HCT116 (cell line): ENCODE measurements at regions not wholly inside any gene's neighbourhood (a gene's known extent, or its start where the extent isn't known, plus 50 kb on each side); places are given as distances from the start of the nearest gene placed in this dataset.

Source experiments
- ATAC-seq: fragments of 200-7000 bp; cut with Tn5 transposase; 2 replicates; pipeline ENCODE4 v1.9.1; 2020; ENCODE audit warnings: mild to moderate bottlenecking, moderate library complexity
- BruUV-seq: library from RNA; stranded (reverse); fragments of 400-500 nt; replicated peaks from 2 replicates; lab custom pipeline; 2021; lab: Mats Ljungman, UMichigan
- CTCF ChIA-PET: fragments of 300-600 bp; sonication (Branson Sonifier 250); formaldehyde crosslinking; loops from one replicate; lab custom pipeline; 2021; ENCODE audit warnings: antibody characterized with exemption; lab: Charles Lee
- POLR2A ChIA-PET: fragments of 300-600, 350-600 bp; sonication (Branson Sonifier 250); formaldehyde crosslinking; loops from one replicate; lab custom pipeline; 2021; ENCODE audit warnings: antibody characterized with exemption; lab: Charles Lee
- RAD21 ChIA-PET, 2 experiments: fragments of 300-600 bp; sonication (Branson Sonifier 250); formaldehyde crosslinking; loops; one replicate each; lab custom pipeline; 2023; ENCODE audit warnings: low total read pairs in 2 of 2; ENCODE audit not compliant: uncharacterized antibody in 2 of 2, unreplicated experiment in 2 of 2, low non-redundant PET in 1 of 2; lab: Charles Lee
- DNase-seq: peaks from one replicate; pipeline ENCODE4 v3.0.0-alpha.2; 2010; ENCODE audit warnings: low read depth, low spot score
- H2AFZ ChIP-seq: fragments of 200-600 bp; shearing (Covaris generic), sonication (generic); 2 replicates; pipeline ENCODE4 v1.6.1; 2017; ENCODE audit warnings: low read depth, mixed run types, mixed read lengths, antibody characterized with exemption, low read length; ENCODE audit not compliant: poor library complexity, severe bottlenecking
- H3K27ac ChIP-seq: 2 replicates; pipeline ENCODE4 v1.5.1; 2012; ENCODE audit warnings: low read depth, low read length
- H3K27me3 ChIP-seq: fragments of 200-600 bp; sonication (generic); 2 replicates; pipeline ENCODE4 v1.6.1; 2016; ENCODE audit warnings: mixed run types, low read length, mixed read lengths; ENCODE audit not compliant: insufficient read depth
- H3K36me3 ChIP-seq, 2 experiments: fragments of 200-500 bp in 1 of 2; fragments of 200-600 bp in 1 of 2; sonication (Bioruptor generic) in 1 of 2; sonication (generic) in 1 of 2; 2 replicates each; pipeline versions ENCODE4 v1.5.1 to v1.6.1; 2014 to 2016; ENCODE audit warnings: low read length in 2 of 2, inconsistent platforms in 1 of 2, mixed read lengths in 1 of 2, mixed run types in 1 of 2; ENCODE audit not compliant: insufficient read depth in 2 of 2, control insufficient read depth in 1 of 2
- H3K4me1 ChIP-seq, 2 experiments: fragments of 200-600 bp in 1 of 2; sonication (generic) in 1 of 2; 2 replicates each; pipeline versions ENCODE4 v1.5.1 to v1.6.1; 2012 to 2017; ENCODE audit warnings: low read length in 2 of 2, inconsistent platforms in 1 of 2, mild to moderate bottlenecking in 1 of 2, mixed read lengths in 1 of 2, mixed run types in 1 of 2, moderate library complexity in 1 of 2; ENCODE audit not compliant: insufficient read depth in 2 of 2, control insufficient read depth in 1 of 2
- H3K4me2 ChIP-seq: fragments of 200-600 bp; sonication (generic); 2 replicates; pipeline ENCODE4 v1.6.1; 2017; ENCODE audit warnings: mixed run types, low read length, mixed read lengths
- H3K4me3 ChIP-seq, 2 experiments: fragments of 200-600 bp in 1 of 2; sonication (generic) in 1 of 2; replicated peaks in 1 of 2; 2 replicates each; pipeline ENCODE4 v1.5.1; 2011 to 2016; ENCODE audit warnings: low read length in 2 of 2, control low read depth in 1 of 2, low read depth in 1 of 2, mild to moderate bottlenecking in 1 of 2, mixed read lengths in 1 of 2, mixed run types in 1 of 2
- H3K79me2 ChIP-seq: fragments of 200-600 bp; sonication (generic); 2 replicates; pipeline ENCODE4 v1.6.1; 2017; ENCODE audit warnings: mild to moderate bottlenecking, mixed run types, low read length, moderate library complexity, mixed read lengths; ENCODE audit not compliant: insufficient read depth
- H3K9ac ChIP-seq: fragments of 200-600 bp; sonication (generic); 2 replicates; pipeline ENCODE4 v1.6.1; 2016; ENCODE audit warnings: low read length, mixed read lengths
- H3K9me2 ChIP-seq: fragments of 200-600 bp; sonication (generic), shearing (Covaris generic); 2 replicates; pipeline ENCODE4 v1.6.1; 2017; ENCODE audit warnings: mixed run types, mild to moderate bottlenecking, moderate library complexity; ENCODE audit not compliant: insufficient read depth
- H3K9me3 ChIP-seq, 2 experiments: fragments of 200-500 bp in 1 of 2; fragments of 200-600 bp in 1 of 2; sonication (Bioruptor generic) in 1 of 2; sonication (generic) in 1 of 2; 2 replicates each; pipeline ENCODE4 v1.6.1; 2014 to 2017; ENCODE audit warnings: low read length in 2 of 2, mixed read lengths in 2 of 2, inconsistent platforms in 1 of 2, low read depth in 1 of 2, mild to moderate bottlenecking in 1 of 2, mixed run types in 1 of 2, moderate library complexity in 1 of 2; ENCODE audit not compliant: control insufficient read depth in 1 of 2, insufficient read depth in 1 of 2
- H4K20me1 ChIP-seq: fragments of 200-600 bp; sonication (generic), shearing (Covaris generic); 2 replicates; pipeline ENCODE4 v1.6.1; 2017; ENCODE audit warnings: mixed run types, mild to moderate bottlenecking, moderate library complexity; ENCODE audit not compliant: insufficient read depth
- EGR1 ChIP-seq: IDR thresholded peaks from 2 replicates; pipeline ENCODE4 v1.6.1; 2012; ENCODE audit warnings: low read depth
- EZH2phosphoT487 ChIP-seq: fragments of 200-600 bp; IDR thresholded peaks from 2 replicates; pipeline ENCODE4 v1.6.1; 2018; ENCODE audit warnings: antibody characterized with exemption, borderline replicate concordance
- FOSL1 ChIP-seq: IDR thresholded peaks from 2 replicates; pipeline ENCODE4 v1.6.1; 2012; ENCODE audit warnings: low read depth
- JUND ChIP-seq: IDR thresholded peaks from 2 replicates; pipeline ENCODE4 v1.6.1; 2012
- POLR2AphosphoS5 ChIP-seq: IDR thresholded peaks from 2 replicates; pipeline ENCODE4 v1.6.1; 2011; ENCODE audit warnings: mild to moderate bottlenecking, low read depth, low read length, moderate library complexity
- RAD21 ChIP-seq: IDR thresholded peaks from 2 replicates; pipeline ENCODE4 v1.6.1; 2012; ENCODE audit warnings: low read depth, mild to moderate bottlenecking
- SIN3A ChIP-seq: IDR thresholded peaks from 2 replicates; pipeline ENCODE4 v1.6.1; 2012; ENCODE audit warnings: low read depth
- SP1 ChIP-seq: IDR thresholded peaks from 2 replicates; pipeline ENCODE4 v1.6.1; 2012; ENCODE audit warnings: low read depth
- YY1 ChIP-seq: IDR thresholded peaks from 2 replicates; pipeline ENCODE4 v1.6.1; 2011; ENCODE audit warnings: low read length, low read depth, moderate library complexity, mild to moderate bottlenecking; ENCODE audit not compliant: insufficient replicate concordance; ENCODE audit errors: extremely low read depth
- intact Hi-C: fragments of 100-400 bp; cut with micrococcal nuclease; formaldehyde crosslinking; loops from 2 replicates; pipeline ENCODE4 v1.10.0; 2022
- TF ChIP-seq, protein P1 (sequence below), 3 experiments: fragments of 200-600 bp in 1 of 3; sonication (generic) in 1 of 3; IDR thresholded peaks in 2 of 3; conservative IDR thresholded peaks in 1 of 3; 2 replicates each; pipeline ENCODE4 v1.5.1; 2012 to 2017; ENCODE audit warnings: low read depth in 2 of 3, low read length in 2 of 3, antibody characterized with exemption in 1 of 3, borderline replicate concordance in 1 of 3, control low read depth in 1 of 3, mild to moderate bottlenecking in 1 of 3, mixed read lengths in 1 of 3, mixed run types in 1 of 3, moderate library complexity in 1 of 3; ENCODE audit not compliant: insufficient read depth in 1 of 3
- TF ChIP-seq, protein P2 (sequence below): IDR thresholded peaks from 2 replicates; pipeline ENCODE4 v1.6.1; 2011; ENCODE audit warnings: mild to moderate bottlenecking, low read length, moderate library complexity; ENCODE audit not compliant: insufficient replicate concordance; ENCODE audit errors: extremely low read depth
- TF ChIP-seq, protein P3 (sequence below): IDR thresholded peaks from 2 replicates; pipeline ENCODE4 v1.6.1; 2012; ENCODE audit warnings: low read depth

DNA sequence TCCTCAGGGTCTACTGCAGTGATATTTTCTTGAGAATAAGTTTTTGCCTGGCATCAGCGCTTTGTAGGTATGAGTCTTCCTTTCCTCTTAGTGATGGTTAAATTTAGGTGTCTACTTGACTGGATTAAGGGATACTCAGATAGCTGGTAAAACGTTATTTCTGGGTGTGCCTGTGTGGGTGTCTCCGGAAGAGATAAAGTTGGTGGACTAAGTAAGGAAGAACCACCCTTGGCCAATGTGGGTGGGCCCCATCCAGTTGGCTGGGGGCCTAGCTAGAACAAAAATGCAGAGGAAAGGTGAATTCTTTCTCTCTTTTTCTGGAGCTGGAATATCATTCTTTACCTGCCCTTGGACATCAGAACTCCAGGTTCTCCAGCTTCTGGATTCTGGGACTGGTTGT is 138.8 kb downstream of the ADCYAP1R1 start:
- DNase-seq (no peak), ATAC-seq (no peak)
- intact Hi-C loops, result no loop called here
- no peak overlapping the region for H2AFZ ChIP-seq
- BruUV-seq, result no TSS peak
- H3K4me2 ChIP-seq, result no peak overlapping the region
- no peaks in the 10 kb centered on the region for H3K9me3 ChIP-seq
- H3K27ac ChIP-seq, result no peak overlapping the region
- H3K9me2 ChIP-seq, result no peaks in the 10 kb centered on the region
- H3K79me2 ChIP-seq, result no peaks in the 10 kb centered on the region
- CTCF ChIA-PET, result interaction anchor here (0.8 kb wide), 1 partner anchor 57 kb away, joined by 3 read pairs; no protein-coding TSS in a partner anchor
- RAD21 ChIA-PET, result no interaction called here
- TF ChIP-seq, protein P1, sequence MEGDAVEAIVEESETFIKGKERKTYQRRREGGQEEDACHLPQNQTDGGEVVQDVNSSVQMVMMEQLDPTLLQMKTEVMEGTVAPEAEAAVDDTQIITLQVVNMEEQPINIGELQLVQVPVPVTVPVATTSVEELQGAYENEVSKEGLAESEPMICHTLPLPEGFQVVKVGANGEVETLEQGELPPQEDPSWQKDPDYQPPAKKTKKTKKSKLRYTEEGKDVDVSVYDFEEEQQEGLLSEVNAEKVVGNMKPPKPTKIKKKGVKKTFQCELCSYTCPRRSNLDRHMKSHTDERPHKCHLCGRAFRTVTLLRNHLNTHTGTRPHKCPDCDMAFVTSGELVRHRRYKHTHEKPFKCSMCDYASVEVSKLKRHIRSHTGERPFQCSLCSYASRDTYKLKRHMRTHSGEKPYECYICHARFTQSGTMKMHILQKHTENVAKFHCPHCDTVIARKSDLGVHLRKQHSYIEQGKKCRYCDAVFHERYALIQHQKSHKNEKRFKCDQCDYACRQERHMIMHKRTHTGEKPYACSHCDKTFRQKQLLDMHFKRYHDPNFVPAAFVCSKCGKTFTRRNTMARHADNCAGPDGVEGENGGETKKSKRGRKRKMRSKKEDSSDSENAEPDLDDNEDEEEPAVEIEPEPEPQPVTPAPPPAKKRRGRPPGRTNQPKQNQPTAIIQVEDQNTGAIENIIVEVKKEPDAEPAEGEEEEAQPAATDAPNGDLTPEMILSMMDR (IDR thresholded peaks at IDR 0.05 in 2 of 3, conservative IDR thresholded peaks at IDR 0.05 in 1 of 3; ENCODE audit: borderline replicate concordance in 1 of 3, insufficient read depth in 1 of 3, low read depth in 2 of 3, low read length in 2 of 3), result no peak
- TF ChIP-seq RAD21 (no peak), EGR1 (no peak), YY1 (no peak), POLR2AphosphoS5 (no peak), FOSL1 (no peak), JUND (no peak), EZH2phosphoT487 (no peak), SP1 (no peak), SIN3A (no peak)
- TF ChIP-seq, protein P2, sequence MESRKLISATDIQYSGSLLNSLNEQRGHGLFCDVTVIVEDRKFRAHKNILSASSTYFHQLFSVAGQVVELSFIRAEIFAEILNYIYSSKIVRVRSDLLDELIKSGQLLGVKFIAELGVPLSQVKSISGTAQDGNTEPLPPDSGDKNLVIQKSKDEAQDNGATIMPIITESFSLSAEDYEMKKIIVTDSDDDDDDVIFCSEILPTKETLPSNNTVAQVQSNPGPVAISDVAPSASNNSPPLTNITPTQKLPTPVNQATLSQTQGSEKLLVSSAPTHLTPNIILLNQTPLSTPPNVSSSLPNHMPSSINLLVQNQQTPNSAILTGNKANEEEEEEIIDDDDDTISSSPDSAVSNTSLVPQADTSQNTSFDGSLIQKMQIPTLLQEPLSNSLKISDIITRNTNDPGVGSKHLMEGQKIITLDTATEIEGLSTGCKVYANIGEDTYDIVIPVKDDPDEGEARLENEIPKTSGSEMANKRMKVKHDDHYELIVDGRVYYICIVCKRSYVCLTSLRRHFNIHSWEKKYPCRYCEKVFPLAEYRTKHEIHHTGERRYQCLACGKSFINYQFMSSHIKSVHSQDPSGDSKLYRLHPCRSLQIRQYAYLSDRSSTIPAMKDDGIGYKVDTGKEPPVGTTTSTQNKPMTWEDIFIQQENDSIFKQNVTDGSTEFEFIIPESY, result no peak
- TF ChIP-seq, protein P3, sequence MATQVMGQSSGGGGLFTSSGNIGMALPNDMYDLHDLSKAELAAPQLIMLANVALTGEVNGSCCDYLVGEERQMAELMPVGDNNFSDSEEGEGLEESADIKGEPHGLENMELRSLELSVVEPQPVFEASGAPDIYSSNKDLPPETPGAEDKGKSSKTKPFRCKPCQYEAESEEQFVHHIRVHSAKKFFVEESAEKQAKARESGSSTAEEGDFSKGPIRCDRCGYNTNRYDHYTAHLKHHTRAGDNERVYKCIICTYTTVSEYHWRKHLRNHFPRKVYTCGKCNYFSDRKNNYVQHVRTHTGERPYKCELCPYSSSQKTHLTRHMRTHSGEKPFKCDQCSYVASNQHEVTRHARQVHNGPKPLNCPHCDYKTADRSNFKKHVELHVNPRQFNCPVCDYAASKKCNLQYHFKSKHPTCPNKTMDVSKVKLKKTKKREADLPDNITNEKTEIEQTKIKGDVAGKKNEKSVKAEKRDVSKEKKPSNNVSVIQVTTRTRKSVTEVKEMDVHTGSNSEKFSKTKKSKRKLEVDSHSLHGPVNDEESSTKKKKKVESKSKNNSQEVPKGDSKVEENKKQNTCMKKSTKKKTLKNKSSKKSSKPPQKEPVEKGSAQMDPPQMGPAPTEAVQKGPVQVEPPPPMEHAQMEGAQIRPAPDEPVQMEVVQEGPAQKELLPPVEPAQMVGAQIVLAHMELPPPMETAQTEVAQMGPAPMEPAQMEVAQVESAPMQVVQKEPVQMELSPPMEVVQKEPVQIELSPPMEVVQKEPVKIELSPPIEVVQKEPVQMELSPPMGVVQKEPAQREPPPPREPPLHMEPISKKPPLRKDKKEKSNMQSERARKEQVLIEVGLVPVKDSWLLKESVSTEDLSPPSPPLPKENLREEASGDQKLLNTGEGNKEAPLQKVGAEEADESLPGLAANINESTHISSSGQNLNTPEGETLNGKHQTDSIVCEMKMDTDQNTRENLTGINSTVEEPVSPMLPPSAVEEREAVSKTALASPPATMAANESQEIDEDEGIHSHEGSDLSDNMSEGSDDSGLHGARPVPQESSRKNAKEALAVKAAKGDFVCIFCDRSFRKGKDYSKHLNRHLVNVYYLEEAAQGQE, result no peak
- POLR2A ChIA-PET, result no interaction called here
- H3K4me3 ChIP-seq, result no peak overlapping the region
- H3K4me1 ChIP-seq, result no peaks in the 10 kb centered on the region
- peaks cover 16% of the 10 kb centered on the region; the same call in 1 of the 2 replicates for H3K27me3 ChIP-seq
- H3K9ac ChIP-seq, result no peak overlapping the region
- H3K36me3 ChIP-seq, result no peaks in the 10 kb centered on the region
- H4K20me1 ChIP-seq, result no peaks in the 10 kb centered on the region
